GM21825 (cell line): ENCODE measurements at regions not wholly inside any gene's neighbourhood (a gene's known extent, or its start where the extent isn't known, plus 50 kb on each side); places are given as distances from the start of the nearest gene placed in this dataset.
"Not testable (repeated sequence)": the region's sequence is repeated elsewhere in the genome, so short reads cannot be mapped to it uniquely, and the experiment has no call there.

ENCODE experiments used
- ATAC-seq: cut with Tn5 transposase; IDR thresholded peaks from one replicate; pipeline ENCODE4 v1.9.1; 2021; ENCODE audit warnings: mild to moderate bottlenecking, moderate library complexity; ENCODE audit not compliant: unreplicated experiment

- ATAC-seq = no peak
These were observed 80.9 kb upstream of the IGFBP5 start for GRCh38 chr2:216776066-216776850.

GRCh38 chr2:216775043-216775453 lies 79.7 kb upstream of the IGFBP5 start:
- ATAC-seq = no peak

- no peak for ATAC-seq
These were observed 79.3 kb upstream of the IGFBP5 start for GRCh38 chr2:216774620-216775019.

- no peak for ATAC-seq
These were observed 78.8 kb upstream of the IGFBP5 start for GRCh38 chr2:216774180-216774579.

GRCh38 chr2:216773072-216773471 lies 77.7 kb upstream of the IGFBP5 start:
- no peak for ATAC-seq

- no peak for ATAC-seq
These were observed 75.4 kb upstream of the IGFBP5 start for GRCh38 chr2:216770717-216771116.

- no peak for ATAC-seq
These were observed 74.7 kb upstream of the IGFBP5 start for GRCh38 chr2:216770050-216770449.

GRCh38 chr2:216769626-216770025 lies 74.3 kb upstream of the IGFBP5 start:
- ATAC-seq = no peak

GRCh38 chr2:216768908-216769411 lies 73.6 kb upstream of the IGFBP5 start:
- no peak for ATAC-seq

GRCh38 chr2:216765761-216766262 lies 70.5 kb upstream of the IGFBP5 start:
- no peak for ATAC-seq

GRCh38 chr2:216763396-216763795 lies 68.0 kb upstream of the IGFBP5 start:
- no peak for ATAC-seq

GRCh38 chr2:216761809-216762208 lies 66.5 kb upstream of the IGFBP5 start:
- no peak for ATAC-seq

GRCh38 chr2:216761133-216761532 lies 65.8 kb upstream of the IGFBP5 start:
- no peak for ATAC-seq

- no peak for ATAC-seq
These were observed 63.2 kb upstream of the IGFBP5 start for GRCh38 chr2:216758256-216759155.

GRCh38 chr2:216757532-216757931 lies 62.2 kb upstream of the IGFBP5 start:
- ATAC-seq = no peak

- ATAC-seq = no peak
These were observed 61.1 kb upstream of the IGFBP5 start for GRCh38 chr2:216756435-216756834.

GRCh38 chr2:216754812-216755211 lies 59.5 kb upstream of the IGFBP5 start:
- ATAC-seq = no peak

- ATAC-seq = no peak
These were observed 59.0 kb upstream of the IGFBP5 start for GRCh38 chr2:216754336-216754735.

GRCh38 chr2:216752855-216753505 lies 57.6 kb upstream of the IGFBP5 start:
- no peak for ATAC-seq

GRCh38 chr2:216750750-216751149 lies 55.4 kb upstream of the IGFBP5 start:
- ATAC-seq = not testable (repeated sequence)

- ATAC-seq = not testable (repeated sequence)
These were observed 50.9 kb upstream of the IGFBP5 start for GRCh38 chr2:216746268-216746667.
